HG03103 (cell line): ENCODE measurements at regions not wholly inside any gene's neighbourhood (a gene's known extent, or its start where the extent isn't known, plus 50 kb on each side); places are given as distances from the start of the nearest gene placed in this dataset.

ENCODE experiments used
- ATAC-seq: cut with Tn5 transposase; IDR thresholded peaks from one replicate; pipeline ENCODE4 v1.9.1; 2021; ENCODE audit warnings: low read depth; ENCODE audit not compliant: unreplicated experiment

DNA sequence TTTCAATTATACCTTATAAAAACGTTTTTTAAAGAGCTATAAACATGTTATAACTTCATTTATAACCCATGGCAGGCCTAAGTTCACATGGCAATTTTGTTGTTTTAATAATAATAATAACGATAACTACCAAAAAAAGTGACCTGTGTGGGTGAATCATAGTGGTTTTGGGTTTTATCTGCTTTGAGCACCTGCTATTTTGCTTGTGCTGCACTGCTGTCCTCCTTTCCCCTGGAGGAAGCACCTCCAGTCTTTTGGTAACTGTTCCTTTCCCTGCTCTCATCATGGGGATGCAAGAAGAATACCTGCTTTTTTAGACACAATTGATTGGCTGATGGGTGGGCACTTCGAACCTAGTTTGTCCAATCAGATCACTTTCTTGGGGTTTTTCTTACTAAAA, 388.0 kb upstream of the TBL1XR1 start:
- no peak for ATAC-seq

- ATAC-seq, result no peak
Observed at GRCh38 chr3:177589041-177589650, 391.9 kb upstream of the TBL1XR1 start.

- ATAC-seq, result peak; percentile 84
Observed at GRCh38 chr3:177589911-177590381, 392.7 kb upstream of the TBL1XR1 start.

DNA sequence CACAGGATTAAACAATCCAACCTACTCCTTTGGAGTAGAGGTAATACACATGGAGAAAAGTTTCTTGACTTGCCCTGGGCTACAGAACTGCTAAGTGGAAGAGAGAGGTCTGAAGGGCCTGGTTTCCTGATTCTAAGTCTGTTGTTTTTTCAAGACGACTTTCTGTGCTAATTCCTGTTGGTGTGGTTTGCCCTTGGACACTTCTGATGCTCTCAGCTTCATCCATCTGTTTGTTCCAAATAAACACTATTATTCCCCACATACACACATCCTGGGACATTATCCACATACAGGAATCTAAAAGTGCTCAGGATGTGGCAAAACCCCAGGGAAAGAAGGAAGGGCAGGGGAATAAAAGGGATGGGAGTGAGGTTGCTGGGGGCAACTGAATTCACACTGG, 393.5 kb upstream of the TBL1XR1 start:
- ATAC-seq, result no peak

- ATAC-seq, result peak; percentile 56
Observed at GRCh38 chr3:177591379-177591778, 394.1 kb upstream of the TBL1XR1 start.

DNA sequence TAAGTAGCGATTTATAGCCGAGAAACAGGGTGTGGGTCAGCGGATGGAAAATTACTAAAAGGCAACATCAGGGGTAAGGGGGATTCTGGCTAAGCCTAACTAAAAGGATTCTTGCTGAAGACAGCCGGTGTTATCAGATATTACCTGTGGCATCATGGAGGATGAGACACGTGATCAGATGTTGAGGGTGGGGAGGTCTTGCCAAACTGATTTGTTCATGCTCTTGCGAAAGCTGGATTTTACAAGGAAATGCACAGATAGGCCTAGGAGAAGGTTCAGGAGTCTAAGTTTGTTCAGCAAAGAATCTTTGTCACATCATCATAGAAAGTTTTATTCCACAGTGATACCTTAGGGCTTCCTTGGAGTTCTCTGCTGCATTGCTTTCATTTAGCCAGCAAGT, 396.8 kb upstream of the TBL1XR1 start:
- no peak for ATAC-seq

GRCh38 chr3:177595530-177596188, 398.4 kb upstream of the TBL1XR1 start:
- no peak for ATAC-seq

- no peak for ATAC-seq
Observed at GRCh38 chr3:177596248-177596815, 399.1 kb upstream of the TBL1XR1 start.

DNA sequence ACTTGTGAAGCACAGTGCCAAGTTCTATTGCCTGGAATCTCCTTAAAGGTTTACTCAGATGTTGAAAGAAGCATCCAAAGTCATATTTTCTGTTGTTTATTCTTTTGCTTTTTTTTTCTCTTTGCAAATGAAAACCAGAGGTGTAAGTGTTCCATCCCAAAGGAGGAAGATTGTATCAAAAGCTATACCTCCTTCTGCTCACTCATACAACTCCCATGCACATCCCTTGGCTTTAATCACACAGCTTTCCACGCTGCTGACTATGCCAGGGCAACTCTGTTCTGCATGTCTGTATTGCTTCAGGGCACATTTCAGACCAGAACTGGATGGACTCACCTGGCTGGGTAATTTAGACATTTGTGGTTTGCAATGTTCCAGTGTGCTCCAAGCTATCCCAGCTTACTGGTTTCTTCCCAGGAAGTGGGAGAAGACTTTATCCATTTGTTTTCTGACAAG, 399.6 kb upstream of the TBL1XR1 start:
- ATAC-seq, result no peak

GRCh38 chr3:177597311-177598096, 400.2 kb upstream of the TBL1XR1 start:
- peak; percentile 73 for ATAC-seq

GRCh38 chr3:177598097-177598833, 401.0 kb upstream of the TBL1XR1 start:
- ATAC-seq, result no peak

DNA sequence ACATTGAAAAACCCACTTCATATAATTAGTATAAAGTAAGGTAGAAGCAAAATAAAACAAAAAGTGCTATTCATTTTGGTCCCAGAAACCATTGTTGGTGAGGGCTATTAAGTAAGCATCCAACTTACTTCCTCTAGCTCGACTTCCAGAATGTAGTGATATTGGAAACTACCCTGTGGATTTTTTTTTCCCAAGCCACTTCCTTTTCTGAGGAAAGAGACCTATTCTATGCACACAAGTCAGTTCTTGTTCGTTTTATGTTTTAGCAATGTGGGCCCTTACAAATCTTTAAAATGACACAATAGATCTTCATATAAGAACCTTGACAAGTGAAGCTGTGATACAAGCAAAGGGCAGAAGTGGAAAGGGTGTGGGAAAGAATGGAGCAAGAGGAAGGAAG, 402.0 kb upstream of the TBL1XR1 start:
- no peak for ATAC-seq

- no peak for ATAC-seq
Observed at GRCh38 chr3:177599837-177600236, 402.6 kb upstream of the TBL1XR1 start.

DNA sequence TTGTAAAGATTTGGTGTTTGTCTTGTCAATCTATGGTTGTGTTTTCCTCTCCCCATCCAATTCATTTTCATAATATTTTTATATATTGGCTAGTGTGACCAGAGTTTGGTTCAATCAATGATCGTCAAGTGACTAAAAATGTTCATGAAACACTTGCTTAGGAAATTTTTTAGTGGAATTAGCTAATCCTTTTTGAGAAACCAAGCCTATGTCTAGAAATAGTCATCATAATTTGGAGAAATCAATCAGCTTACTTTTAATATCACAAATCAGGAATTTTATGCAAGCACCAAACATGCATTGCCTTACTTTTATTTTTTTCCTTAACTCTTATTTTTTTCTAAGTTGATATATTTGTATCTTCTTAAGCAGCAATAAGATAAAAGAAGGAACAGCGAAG, 403.1 kb upstream of the TBL1XR1 start:
- no peak for ATAC-seq

DNA sequence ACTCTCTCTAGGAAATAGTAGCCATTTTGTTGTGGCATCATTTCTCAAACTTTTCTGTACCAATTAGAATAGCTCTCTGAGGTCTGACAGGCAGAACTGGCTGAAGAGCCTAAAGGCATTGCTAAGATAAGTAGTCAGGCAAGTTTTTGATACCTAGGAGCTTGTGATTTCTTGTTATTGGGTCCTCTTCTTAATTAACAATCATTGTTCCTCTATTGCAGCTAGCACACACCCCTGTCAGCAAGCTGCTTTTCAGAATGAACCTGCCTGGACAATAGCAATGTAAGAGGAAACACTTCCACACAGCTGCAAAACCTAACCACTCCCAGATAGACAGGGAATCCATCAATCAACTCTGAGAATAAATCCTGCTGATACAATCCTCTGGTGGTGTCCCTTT, 403.9 kb upstream of the TBL1XR1 start:
- no peak for ATAC-seq

DNA sequence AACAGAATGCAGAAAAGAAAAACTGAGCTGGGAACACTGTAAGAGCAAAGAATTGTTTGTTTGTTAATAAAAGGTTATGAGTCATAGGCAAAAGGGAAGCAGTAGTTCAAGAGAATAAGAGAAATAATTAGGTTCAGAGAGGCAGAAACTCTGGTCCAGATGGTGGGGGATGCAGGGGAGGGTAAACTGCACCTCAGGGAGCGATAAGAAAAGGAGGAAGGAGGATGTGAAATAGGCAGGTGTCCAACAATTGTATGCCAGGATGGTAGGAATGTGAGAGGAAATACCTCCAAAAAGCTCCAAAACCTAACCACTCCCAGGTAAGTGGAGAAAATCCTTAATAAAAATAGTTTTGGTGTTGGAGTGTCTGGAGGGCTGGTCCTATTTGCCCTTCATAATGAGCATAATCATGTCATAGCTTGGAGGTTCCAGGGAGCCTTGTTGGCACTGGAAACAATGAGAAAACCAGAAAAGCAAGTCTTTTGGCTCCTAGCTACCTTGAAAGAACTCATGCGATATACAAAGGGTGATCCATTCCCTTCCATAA, 405.4 kb upstream of the TBL1XR1 start:
- no peak for ATAC-seq

- ATAC-seq, result no peak
Observed at GRCh38 chr3:177603148-177603603, 405.9 kb upstream of the TBL1XR1 start.

GRCh38 chr3:177604181-177604580, 406.9 kb upstream of the TBL1XR1 start:
- no peak for ATAC-seq

DNA sequence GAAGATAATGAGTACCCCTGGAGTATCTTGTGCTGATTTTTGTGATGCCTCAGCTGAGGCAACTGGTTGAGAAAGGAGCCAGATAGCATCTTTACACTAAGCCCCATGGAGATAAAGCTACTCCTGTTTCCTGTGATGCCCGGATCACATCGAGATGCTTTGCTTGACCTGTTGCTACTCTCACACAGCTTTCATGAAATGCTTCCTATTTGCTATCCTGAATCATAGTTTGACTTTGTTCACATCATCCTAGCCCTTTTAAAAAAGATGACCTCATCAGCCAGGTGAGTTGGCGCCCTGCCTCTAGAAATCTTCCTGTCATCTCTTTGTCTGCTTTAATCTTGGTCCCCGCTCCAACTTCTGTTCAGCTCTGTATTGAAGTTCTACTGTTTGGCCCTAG, 409.6 kb upstream of the TBL1XR1 start:
- ATAC-seq, result no peak

DNA sequence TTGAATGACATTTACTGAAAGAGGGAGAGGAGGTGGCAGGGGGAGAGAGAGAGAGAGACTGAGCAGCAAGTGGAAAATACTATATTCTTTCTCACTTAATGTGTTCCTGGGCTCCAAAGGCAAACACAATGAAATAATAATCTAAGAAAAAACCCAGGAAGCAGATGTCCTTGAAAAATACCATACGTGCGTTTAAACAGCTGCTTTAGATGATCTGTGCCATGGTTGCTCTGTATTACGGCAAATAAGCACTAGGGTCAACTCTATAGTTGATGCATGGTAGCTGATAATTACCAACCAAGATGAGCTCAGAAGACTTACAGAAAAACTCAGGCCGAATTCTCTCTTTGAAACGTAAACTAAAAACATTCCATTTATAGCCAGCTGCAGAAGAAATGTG, 410.3 kb upstream of the TBL1XR1 start:
- ATAC-seq, result no peak
